Right lobe of liver (tissue), 6 donors: ENCODE measurements at regions not wholly inside any gene's neighbourhood (a gene's known extent, or its start where the extent isn't known, plus 50 kb on each side); places are given as distances from the start of the nearest gene placed in this dataset.
"Not testable (repeated sequence)": the region's sequence is repeated elsewhere in the genome, so short reads cannot be mapped to it uniquely, and the experiment has no call there.

Source experiments
- ATAC-seq, 4 donors: fragments of 200-7000 bp; cut with Tn5 transposase; one replicate each; pipeline ENCODE4 v1.9.1; 2020; ENCODE audit warnings: mild to moderate bottlenecking in 4 of 4, moderate library complexity in 4 of 4
- DNase-seq, 3 donors: peaks; one replicate each; pipeline ENCODE4 v3.0.0-alpha.2; 2020
- H3K27ac ChIP-seq, 3 donors: fragments of 200-600 bp; one replicate each; pipeline ENCODE4 v1.8.0; 2022
- H3K27me3 ChIP-seq, 2 donors: fragments of 200-600 bp; one replicate each; pipeline ENCODE4 v1.8.0; 2022
- H3K36me3 ChIP-seq, 4 donors: fragments of 200-600 bp; sonication (generic) in 1 of 4; one replicate each; pipeline versions ENCODE4 v1.5.1 to v1.8.0; 2017 to 2022; ENCODE audit warnings: control low read depth in 1 of 4
- H3K4me1 ChIP-seq, 4 donors: fragments of 200-600 bp; sonication (generic) in 1 of 4; one replicate each; pipeline versions ENCODE4 v1.5.1 to v1.8.0; 2017 to 2022; ENCODE audit warnings: control low read depth in 1 of 4
- H3K4me3 ChIP-seq, 3 donors: fragments of 200-600 bp; one replicate each; pipeline ENCODE4 v1.8.0; 2022
- H3K9me3 ChIP-seq, 4 donors: fragments of 200-600 bp; sonication (generic) in 1 of 4; one replicate each; pipeline versions ENCODE4 v1.5.1 to v1.8.0; 2017 to 2022; ENCODE audit warnings: control low read depth in 1 of 4
- POLR2A ChIP-seq: fragments of 450-650 bp; IDR thresholded peaks from one replicate; pipeline ENCODE4 v1.6.1; 2017; ENCODE audit warnings: antibody characterized with exemption, mild to moderate bottlenecking
- WGBS: methylation state at CpG from one replicate; pipeline ENCODE4 v1.1.6; 2018; ENCODE audit warnings: low coverage, low lambda C conversion rate; ENCODE audit not compliant: insufficient coverage; ENCODE audit errors: missing lambda C conversion rate; 5-methylcytosine and 5-hydroxymethylcytosine counted together
- intact Hi-C, 2 donors: fragments of 100-400 bp; cut with DNase I; formaldehyde crosslinking; loops; one replicate each; pipeline versions ENCODE4 v1.11.2 to v1.14.1; 2022
- TF ChIP-seq, protein P1 (sequence below), 4 donors: fragments of 200-600 bp in 3 of 4; fragments of 450-650 bp in 1 of 4; IDR thresholded peaks; one replicate each; pipeline versions ENCODE4 v1.5.1 to v1.8.0; 2016 to 2022; ENCODE audit warnings: antibody characterized with exemption in 4 of 4, mild to moderate bottlenecking in 2 of 4
- donor health status: DM: no; HTN: yes; CAD: no.
- donor health status: DM: no; HTN: no; CAD: no.
- donor health status: DM: no; HTN: no; CAD: no.
- donor health status: DM: no; HTN: yes; CAD: no.
- donor health status: DM: no; HTN: yes; CAD: no.

DNA sequence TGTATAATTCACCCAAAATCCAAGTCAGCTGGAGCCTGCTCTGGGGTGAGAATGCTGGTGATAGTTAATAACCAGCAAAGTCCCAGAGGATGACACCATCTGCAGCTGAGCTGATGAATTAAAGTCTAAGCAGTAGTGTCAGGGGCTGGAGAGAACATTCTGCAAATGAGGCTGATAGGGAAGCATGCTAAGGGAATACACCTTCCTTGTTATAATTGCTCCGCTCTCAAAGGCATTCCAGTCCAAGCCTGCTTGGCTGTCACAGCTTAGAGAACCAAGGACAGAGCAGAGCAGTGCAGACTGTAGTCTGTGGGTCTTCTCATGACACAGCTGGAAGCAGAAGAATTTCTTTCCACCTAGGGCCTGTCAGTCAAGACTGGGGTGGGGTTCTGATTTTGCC lies 283.1 kb downstream of the SIPA1L2 start:
- no peak overlapping the region for H3K4me3 ChIP-seq
- 100% methylated on average over 1 of the region's 1 CpG for WGBS
- intact Hi-C loops: no loop called here
- no peaks in the 10 kb centered on the region for H3K4me1 ChIP-seq
- no peaks in the 10 kb centered on the region for H3K9me3 ChIP-seq
- H3K27ac ChIP-seq: no peak overlapping the region
- DNase-seq (no peak), ATAC-seq (no peak)
- TF ChIP-seq, protein P1, sequence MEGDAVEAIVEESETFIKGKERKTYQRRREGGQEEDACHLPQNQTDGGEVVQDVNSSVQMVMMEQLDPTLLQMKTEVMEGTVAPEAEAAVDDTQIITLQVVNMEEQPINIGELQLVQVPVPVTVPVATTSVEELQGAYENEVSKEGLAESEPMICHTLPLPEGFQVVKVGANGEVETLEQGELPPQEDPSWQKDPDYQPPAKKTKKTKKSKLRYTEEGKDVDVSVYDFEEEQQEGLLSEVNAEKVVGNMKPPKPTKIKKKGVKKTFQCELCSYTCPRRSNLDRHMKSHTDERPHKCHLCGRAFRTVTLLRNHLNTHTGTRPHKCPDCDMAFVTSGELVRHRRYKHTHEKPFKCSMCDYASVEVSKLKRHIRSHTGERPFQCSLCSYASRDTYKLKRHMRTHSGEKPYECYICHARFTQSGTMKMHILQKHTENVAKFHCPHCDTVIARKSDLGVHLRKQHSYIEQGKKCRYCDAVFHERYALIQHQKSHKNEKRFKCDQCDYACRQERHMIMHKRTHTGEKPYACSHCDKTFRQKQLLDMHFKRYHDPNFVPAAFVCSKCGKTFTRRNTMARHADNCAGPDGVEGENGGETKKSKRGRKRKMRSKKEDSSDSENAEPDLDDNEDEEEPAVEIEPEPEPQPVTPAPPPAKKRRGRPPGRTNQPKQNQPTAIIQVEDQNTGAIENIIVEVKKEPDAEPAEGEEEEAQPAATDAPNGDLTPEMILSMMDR (IDR thresholded peaks at IDR 0.05): no peak
- no peak for TF ChIP-seq POLR2A
- no peaks in the 10 kb centered on the region for H3K36me3 ChIP-seq
- no peaks in the 10 kb centered on the region for H3K27me3 ChIP-seq

DNA sequence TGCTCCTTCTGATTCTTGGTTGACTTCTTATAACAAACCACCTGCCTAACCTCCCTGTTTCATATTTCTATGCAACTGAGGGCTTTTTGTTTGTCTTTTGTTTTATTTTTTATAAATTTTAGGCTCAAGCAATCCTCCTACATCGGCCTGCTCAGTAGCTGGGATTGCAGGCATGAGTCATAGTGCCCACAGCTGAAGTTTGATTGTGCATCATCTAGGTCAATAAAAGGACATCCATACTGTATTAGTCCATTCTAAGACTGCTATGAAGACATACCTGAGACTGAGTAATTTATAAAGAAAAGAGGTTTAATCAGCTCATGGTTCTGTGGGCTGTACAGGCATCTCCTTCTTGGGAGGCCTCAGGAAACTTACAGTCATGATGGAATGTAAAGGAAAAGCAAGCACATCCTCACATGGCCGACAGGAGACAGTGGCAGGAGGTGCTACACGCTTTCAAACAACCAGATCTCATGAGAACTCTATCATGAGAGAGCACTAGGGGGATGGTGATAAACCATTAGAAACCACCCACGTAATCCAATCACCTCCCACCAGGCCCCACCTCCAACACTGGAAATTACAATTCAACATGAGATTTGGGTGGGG lies 285.0 kb downstream of the SIPA1L2 start:
- H3K4me1 ChIP-seq: no peaks in the 10 kb centered on the region
- no peak overlapping the region for H3K4me3 ChIP-seq
- no peak overlapping the region for H3K27ac ChIP-seq
- H3K36me3 ChIP-seq: no peaks in the 10 kb centered on the region
- 68% methylated on average over 4 of the region's 4 CpGs for WGBS
- H3K9me3 ChIP-seq: no peaks in the 10 kb centered on the region
- intact Hi-C loops: no loop called here
- TF ChIP-seq, protein P1 (IDR thresholded peaks at IDR 0.05): no peak
- no peak for TF ChIP-seq POLR2A
- DNase-seq (no peak), ATAC-seq (no peak)
- H3K27me3 ChIP-seq: no peaks in the 10 kb centered on the region

DNA sequence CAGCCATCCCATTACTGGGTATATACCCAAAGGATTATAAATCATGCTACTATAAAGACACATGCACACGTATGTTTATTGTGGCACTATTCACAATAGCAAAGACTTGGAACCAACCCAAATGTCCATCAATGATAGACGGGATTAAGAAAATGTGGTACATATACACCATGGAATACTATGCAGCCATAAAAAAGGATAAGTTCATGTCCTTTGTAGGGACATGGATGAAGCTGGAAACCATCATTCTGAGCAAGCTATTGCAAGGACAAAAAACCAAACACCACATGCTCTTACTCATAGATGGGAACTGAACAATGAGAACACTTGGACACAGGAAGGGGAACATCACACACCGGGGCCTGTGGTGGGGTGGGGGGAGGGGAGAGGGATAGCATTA lies 285.7 kb downstream of the SIPA1L2 start:
- ATAC-seq, H3K27ac ChIP-seq, H3K27me3 ChIP-seq, H3K4me1 ChIP-seq, DNase-seq, intact Hi-C loops, H3K36me3 ChIP-seq, H3K4me3 ChIP-seq, H3K9me3 ChIP-seq: not testable (repeated sequence)
- 46% methylated on average over 2 of the region's 3 CpGs for WGBS

DNA sequence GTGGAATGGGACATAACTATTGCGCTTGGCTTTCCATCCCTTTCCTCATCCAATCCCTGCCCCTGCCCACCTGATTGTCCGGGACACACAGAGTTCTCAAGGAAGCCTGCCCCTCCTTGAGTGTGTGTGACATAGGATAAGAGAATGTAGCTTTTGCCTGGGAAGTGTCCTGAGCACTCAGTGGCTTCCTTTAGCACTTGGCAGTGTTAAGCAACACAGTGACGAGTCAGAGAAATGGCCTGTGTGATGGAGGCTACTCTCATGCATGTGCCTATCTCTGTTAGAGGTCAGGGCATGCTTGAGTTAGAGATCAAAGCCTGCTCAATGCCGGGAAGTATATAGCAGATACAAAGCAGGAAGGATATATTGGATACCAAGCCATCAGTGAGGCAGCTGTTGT lies 289.5 kb downstream of the SIPA1L2 start:
- intact Hi-C loops: no loop called here
- H3K4me1 ChIP-seq: no peaks in the 10 kb centered on the region
- ATAC-seq (no peak), DNase-seq (no peak)
- no peaks in the 10 kb centered on the region for H3K27me3 ChIP-seq
- H3K27ac ChIP-seq: no peak overlapping the region
- no peak overlapping the region for H3K4me3 ChIP-seq
- 59% methylated on average over 4 of the region's 4 CpGs for WGBS
- no peaks in the 10 kb centered on the region for H3K9me3 ChIP-seq
- TF ChIP-seq, protein P1 (IDR thresholded peaks at IDR 0.05): no peak
- TF ChIP-seq POLR2A: no peak
- H3K36me3 ChIP-seq: no peaks in the 10 kb centered on the region

DNA sequence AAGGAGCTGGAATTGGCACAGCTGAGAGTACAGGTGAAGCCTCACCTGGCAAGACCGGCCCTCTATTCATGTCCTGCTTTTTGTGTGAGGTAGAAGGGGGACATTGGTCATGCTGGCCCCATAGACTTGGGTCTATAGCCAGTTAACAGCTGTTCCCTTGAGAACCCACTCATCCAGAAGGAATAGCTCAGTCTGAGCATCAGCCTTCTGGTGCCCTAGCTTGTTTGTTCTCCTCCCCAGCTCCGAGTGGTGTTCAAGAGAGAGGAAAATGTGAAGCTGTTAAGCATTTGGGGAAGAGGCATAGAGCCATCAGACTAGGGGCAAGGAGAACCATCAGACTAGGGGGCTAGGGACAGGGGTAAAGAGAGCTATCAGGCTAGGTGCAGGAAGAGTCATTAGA lies 290.9 kb downstream of the SIPA1L2 start:
- no peaks in the 10 kb centered on the region for H3K9me3 ChIP-seq
- H3K27ac ChIP-seq: no peak overlapping the region
- H3K4me3 ChIP-seq: no peak overlapping the region
- TF ChIP-seq POLR2A: no peak
- TF ChIP-seq, protein P1 (IDR thresholded peaks at IDR 0.05): no peak
- no peaks in the 10 kb centered on the region for H3K27me3 ChIP-seq
- no peaks in the 10 kb centered on the region for H3K36me3 ChIP-seq
- no peaks in the 10 kb centered on the region for H3K4me1 ChIP-seq
- ATAC-seq (no peak), DNase-seq (no peak)
- intact Hi-C loops: no loop called here
- 14% methylated on average over 1 of the region's 2 CpGs for WGBS
